Peyer's patch (tissue), 4 donors: ENCODE measurements at regions not wholly inside any gene's neighbourhood (a gene's known extent, or its start where the extent isn't known, plus 50 kb on each side); places are given as distances from the start of the nearest gene placed in this dataset.

Experiments used
- POLR2A ChIP-seq, 2 donors: fragments of 450-650 bp; IDR thresholded peaks; one replicate each; pipeline ENCODE4 v1.5.1; 2017; ENCODE audit warnings: antibody characterized with exemption in 2 of 2, mild to moderate bottlenecking in 2 of 2, moderate library complexity in 2 of 2
- TF ChIP-seq, protein P1 (sequence below), 6 experiments: fragments of 450-650 bp in 4 of 6; fragments of 200-600 bp in 2 of 6; sonication (generic) in 1 of 6; IDR thresholded peaks; one replicate each; pipeline ENCODE4 v1.5.1; 2017 to 2019; ENCODE audit warnings: antibody characterized with exemption in 6 of 6, mild to moderate bottlenecking in 3 of 6, moderate library complexity in 1 of 6

GRCh38 chr21:19557488-19557887 lies 1153.9 kb upstream of the TMPRSS15 start:
- TF ChIP-seq, protein P1, sequence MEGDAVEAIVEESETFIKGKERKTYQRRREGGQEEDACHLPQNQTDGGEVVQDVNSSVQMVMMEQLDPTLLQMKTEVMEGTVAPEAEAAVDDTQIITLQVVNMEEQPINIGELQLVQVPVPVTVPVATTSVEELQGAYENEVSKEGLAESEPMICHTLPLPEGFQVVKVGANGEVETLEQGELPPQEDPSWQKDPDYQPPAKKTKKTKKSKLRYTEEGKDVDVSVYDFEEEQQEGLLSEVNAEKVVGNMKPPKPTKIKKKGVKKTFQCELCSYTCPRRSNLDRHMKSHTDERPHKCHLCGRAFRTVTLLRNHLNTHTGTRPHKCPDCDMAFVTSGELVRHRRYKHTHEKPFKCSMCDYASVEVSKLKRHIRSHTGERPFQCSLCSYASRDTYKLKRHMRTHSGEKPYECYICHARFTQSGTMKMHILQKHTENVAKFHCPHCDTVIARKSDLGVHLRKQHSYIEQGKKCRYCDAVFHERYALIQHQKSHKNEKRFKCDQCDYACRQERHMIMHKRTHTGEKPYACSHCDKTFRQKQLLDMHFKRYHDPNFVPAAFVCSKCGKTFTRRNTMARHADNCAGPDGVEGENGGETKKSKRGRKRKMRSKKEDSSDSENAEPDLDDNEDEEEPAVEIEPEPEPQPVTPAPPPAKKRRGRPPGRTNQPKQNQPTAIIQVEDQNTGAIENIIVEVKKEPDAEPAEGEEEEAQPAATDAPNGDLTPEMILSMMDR (IDR thresholded peaks at IDR 0.05) = no peak
- no peak for TF ChIP-seq POLR2A (IDR thresholded peaks at IDR 0.05)
